Smooth muscle cell (in vitro differentiated cells): ENCODE measurements at regions not wholly inside any gene's neighbourhood (a gene's known extent, or its start where the extent isn't known, plus 50 kb on each side); places are given as distances from the start of the nearest gene placed in this dataset.

Experiments
- DNase-seq: peaks from one replicate; lab custom pipeline; 2025; ENCODE audit not compliant: unreplicated experiment; lab: John Stamatoyannopoulos, UW
- H2AFZ ChIP-seq: fragments of 200-600 bp; sonication (generic); 2 replicates; pipeline ENCODE4 v1.6.0; 2016; ENCODE audit warnings: antibody characterized with exemption, low read depth, mild to moderate bottlenecking
- H3F3A ChIP-seq: fragments of 200-600 bp; sonication (generic); 2 replicates; pipeline ENCODE4 v1.6.0; 2017; ENCODE audit warnings: antibody characterized with exemption, low read depth
- H3K27ac ChIP-seq: fragments of 200-600 bp; sonication (generic); 2 replicates; pipeline ENCODE4 v1.5.1; 2016; ENCODE audit warnings: low read depth, mild to moderate bottlenecking
- H3K27me3 ChIP-seq: fragments of 200-600 bp; sonication (generic); 2 replicates; pipeline ENCODE4 v1.6.1; 2016; ENCODE audit warnings: low read depth, mild to moderate bottlenecking
- H3K36me3 ChIP-seq: fragments of 200-600 bp; sonication (generic); 2 replicates; pipeline ENCODE4 v1.5.1; 2016; ENCODE audit warnings: low read depth
- H3K4me1 ChIP-seq: fragments of 200-600 bp; sonication (generic); 2 replicates; pipeline ENCODE4 v1.5.1; 2016; ENCODE audit warnings: low read depth
- H3K4me2 ChIP-seq: fragments of 200-600 bp; sonication (generic); 2 replicates; pipeline ENCODE4 v1.6.0; 2016; ENCODE audit warnings: mild to moderate bottlenecking
- H3K4me3 ChIP-seq: fragments of 200-600 bp; sonication (generic); 2 replicates; pipeline ENCODE4 v1.5.1; 2016; ENCODE audit warnings: mild to moderate bottlenecking
- H3K79me2 ChIP-seq: fragments of 200-600 bp; sonication (generic); 2 replicates; pipeline ENCODE4 v1.6.0; 2016; ENCODE audit warnings: low read depth, mild to moderate bottlenecking
- H3K9ac ChIP-seq: fragments of 200-600 bp; sonication (generic); 2 replicates; pipeline ENCODE4 v1.6.0; 2016; ENCODE audit warnings: low read depth
- H3K9me3 ChIP-seq: fragments of 200-600 bp; sonication (generic); replicated peaks from 2 replicates; pipeline ENCODE4 v1.5.1; 2016; ENCODE audit warnings: low read depth
- H4K20me1 ChIP-seq: fragments of 200-600 bp; sonication (generic); 2 replicates; pipeline ENCODE4 v1.6.0; 2016; ENCODE audit warnings: low read depth
- WGBS: methylation state at CpG from one replicate; pipeline ENCODE4 v1.1.7; 2016; ENCODE audit warnings: low lambda C conversion rate; 5-methylcytosine and 5-hydroxymethylcytosine counted together
- TF ChIP-seq, protein P1 (sequence below): fragments of 200-600 bp; sonication (generic); IDR thresholded peaks from 2 replicates; pipeline ENCODE4 v1.5.1; 2017; ENCODE audit warnings: borderline replicate concordance, mild to moderate bottlenecking, antibody characterized with exemption; ENCODE audit not compliant: insufficient read depth, poor library complexity, severe bottlenecking

DNA sequence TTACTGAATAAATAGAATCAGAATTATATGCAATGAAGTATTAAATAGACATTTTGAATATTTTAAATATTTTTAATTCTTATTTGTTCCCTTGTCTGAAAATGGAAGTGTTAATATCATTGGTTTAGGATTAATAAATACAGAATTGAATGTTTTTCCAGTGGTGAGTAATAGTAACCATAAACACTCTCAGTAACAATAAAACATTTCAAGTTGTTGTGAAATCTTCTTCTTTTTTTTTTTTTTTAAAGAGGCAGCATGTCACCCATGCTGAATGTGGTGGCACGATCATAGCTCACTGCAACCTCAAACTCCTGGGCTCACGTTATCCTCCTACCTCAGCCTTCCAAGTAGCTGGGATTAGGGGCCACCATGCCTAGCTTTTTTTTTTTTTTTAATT lies 86.2 kb upstream of the ZBTB18 start:
- Histone ChIP-seq H3K4me3 (no peak overlapping the region), H4K20me1 (no peaks in the 10 kb centered on the region), H2AFZ (no peak overlapping the region), H3K36me3 (no peaks in the 10 kb centered on the region), H3K27me3 (peaks cover 7% of the 10 kb centered on the region), H3K4me2 (no peak overlapping the region), H3K9ac (no peak overlapping the region), H3K9me3 (no peaks in the 10 kb centered on the region), H3K27ac (no peak overlapping the region), H3F3A (no peaks in the 10 kb centered on the region), H3K79me2 (no peaks in the 10 kb centered on the region), H3K4me1 (peaks cover 20% of the 10 kb centered on the region)
- TF ChIP-seq, protein P1, sequence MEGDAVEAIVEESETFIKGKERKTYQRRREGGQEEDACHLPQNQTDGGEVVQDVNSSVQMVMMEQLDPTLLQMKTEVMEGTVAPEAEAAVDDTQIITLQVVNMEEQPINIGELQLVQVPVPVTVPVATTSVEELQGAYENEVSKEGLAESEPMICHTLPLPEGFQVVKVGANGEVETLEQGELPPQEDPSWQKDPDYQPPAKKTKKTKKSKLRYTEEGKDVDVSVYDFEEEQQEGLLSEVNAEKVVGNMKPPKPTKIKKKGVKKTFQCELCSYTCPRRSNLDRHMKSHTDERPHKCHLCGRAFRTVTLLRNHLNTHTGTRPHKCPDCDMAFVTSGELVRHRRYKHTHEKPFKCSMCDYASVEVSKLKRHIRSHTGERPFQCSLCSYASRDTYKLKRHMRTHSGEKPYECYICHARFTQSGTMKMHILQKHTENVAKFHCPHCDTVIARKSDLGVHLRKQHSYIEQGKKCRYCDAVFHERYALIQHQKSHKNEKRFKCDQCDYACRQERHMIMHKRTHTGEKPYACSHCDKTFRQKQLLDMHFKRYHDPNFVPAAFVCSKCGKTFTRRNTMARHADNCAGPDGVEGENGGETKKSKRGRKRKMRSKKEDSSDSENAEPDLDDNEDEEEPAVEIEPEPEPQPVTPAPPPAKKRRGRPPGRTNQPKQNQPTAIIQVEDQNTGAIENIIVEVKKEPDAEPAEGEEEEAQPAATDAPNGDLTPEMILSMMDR = no peak
- no peak for DNase-seq
- 92% methylated on average over 2 of the region's 2 CpGs for WGBS

DNA sequence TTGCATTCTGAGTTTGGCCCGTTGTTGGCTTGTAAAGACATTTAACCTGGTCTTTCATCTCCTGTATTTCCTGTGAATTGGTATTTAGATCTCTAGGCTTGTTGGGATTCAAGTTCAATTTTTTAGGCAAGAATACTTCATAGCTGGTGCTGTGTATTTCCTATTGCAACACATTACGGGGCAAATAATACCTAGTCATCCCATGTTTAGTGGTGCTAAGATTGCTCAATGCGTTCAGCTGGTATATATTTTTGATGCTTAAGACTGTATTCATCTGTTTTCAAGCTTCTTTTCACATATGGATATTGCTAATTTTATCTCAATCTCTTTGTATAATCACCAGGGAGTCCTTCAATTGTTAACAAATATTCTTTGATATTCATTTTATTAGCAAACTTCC lies 87.5 kb upstream of the ZBTB18 start:
- no peak overlapping the region for H3K27ac ChIP-seq
- no peaks in the 10 kb centered on the region for H3K36me3 ChIP-seq
- peaks cover 8% of the 10 kb centered on the region for H3K27me3 ChIP-seq
- H3K4me2 ChIP-seq = no peak overlapping the region
- no peaks in the 10 kb centered on the region for H3F3A ChIP-seq
- H3K4me3 ChIP-seq = no peak overlapping the region
- no peak overlapping the region for H2AFZ ChIP-seq
- DNase-seq = no peak
- no peaks in the 10 kb centered on the region for H3K79me2 ChIP-seq
- TF ChIP-seq, protein P1 = no peak
- no peak overlapping the region for H3K9ac ChIP-seq
- H3K9me3 ChIP-seq = no peaks in the 10 kb centered on the region
- H4K20me1 ChIP-seq = no peaks in the 10 kb centered on the region
- WGBS = 89% methylated on average over 3 of the region's 3 CpGs
- peaks cover 10% of the 10 kb centered on the region for H3K4me1 ChIP-seq

DNA sequence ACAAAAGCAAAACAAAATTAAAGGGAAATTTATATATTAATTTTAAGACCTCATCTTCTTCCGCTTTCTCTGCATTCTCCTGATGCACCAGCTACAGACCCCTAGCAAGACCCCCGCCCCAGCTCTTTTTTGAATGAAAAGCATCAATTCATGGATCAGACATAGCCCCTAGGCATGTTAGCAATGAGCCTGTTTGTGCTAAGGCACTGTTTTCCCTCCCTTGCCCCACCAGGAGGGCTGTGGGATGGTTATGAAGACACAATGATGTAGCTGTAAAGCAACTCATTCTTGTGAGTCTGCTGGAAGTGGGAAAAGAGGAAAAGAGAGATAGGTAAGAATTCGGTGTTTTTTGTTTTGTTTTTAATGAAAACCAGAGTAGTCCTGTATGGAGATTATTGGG lies 88.5 kb upstream of the ZBTB18 start:
- Histone ChIP-seq H3K36me3 (no peaks in the 10 kb centered on the region), H3K4me3 (no peak overlapping the region), H3K79me2 (no peaks in the 10 kb centered on the region), H2AFZ (no peak overlapping the region), H3K9ac (no peak overlapping the region), H3K27ac (no peak overlapping the region), H3K4me1 (no peaks in the 10 kb centered on the region), H3F3A (no peaks in the 10 kb centered on the region), H4K20me1 (no peaks in the 10 kb centered on the region), H3K9me3 (no peaks in the 10 kb centered on the region), H3K4me2 (no peak overlapping the region), H3K27me3 (peaks cover 8% of the 10 kb centered on the region)
- WGBS = 84% methylated on average over 3 of the region's 3 CpGs
- TF ChIP-seq, protein P1 = no peak
- no peak for DNase-seq

DNA sequence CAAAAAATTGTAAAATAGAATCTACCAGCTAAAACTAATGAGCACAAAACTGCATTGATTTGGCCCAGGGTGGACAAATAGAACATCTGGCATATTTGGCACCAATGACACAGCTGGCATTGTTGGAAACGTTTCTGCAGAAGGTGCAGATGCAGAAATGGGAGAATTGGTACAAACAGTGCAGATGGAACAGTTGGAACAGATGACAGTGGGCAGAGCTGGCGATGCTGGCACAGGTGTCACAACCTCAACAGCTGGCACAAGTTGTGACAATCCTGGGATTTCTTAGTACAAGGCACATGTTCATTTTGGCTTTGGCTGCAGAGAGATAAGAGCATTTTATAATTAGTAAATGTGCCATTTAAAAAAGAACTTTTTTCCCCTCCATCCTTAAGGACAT lies 91.1 kb upstream of the ZBTB18 start:
- H3K79me2 ChIP-seq = no peaks in the 10 kb centered on the region
- H4K20me1 ChIP-seq = no peaks in the 10 kb centered on the region
- no peak overlapping the region for H3K27ac ChIP-seq
- H3K9ac ChIP-seq = no peak overlapping the region
- no peak overlapping the region for H2AFZ ChIP-seq
- H3K9me3 ChIP-seq = no peaks in the 10 kb centered on the region
- no peaks in the 10 kb centered on the region for H3K4me1 ChIP-seq
- H3K4me3 ChIP-seq = no peak overlapping the region
- 79% methylated on average over 2 of the region's 2 CpGs for WGBS
- H3K4me2 ChIP-seq = no peak overlapping the region
- H3K36me3 ChIP-seq = no peaks in the 10 kb centered on the region
- TF ChIP-seq, protein P1 = no peak
- peaks cover 8% of the 10 kb centered on the region for H3K27me3 ChIP-seq
- H3F3A ChIP-seq = no peaks in the 10 kb centered on the region
- DNase-seq = no peak
